ENCODE measurements at regions not wholly inside any gene's neighbourhood (a gene's known extent, or its start where the extent isn't known, plus 50 kb on each side); places are given as distances from the start of the nearest gene placed in this dataset.

- DNase-seq, result peak; percentile 54
Observed at GRCh38 chr9:22508354-22508753, 61.7 kb downstream of the DMRTA1 start.

GRCh38 chr9:22508790-22509189 lies 62.2 kb downstream of the DMRTA1 start:
- no peak for DNase-seq

GRCh38 chr9:22512495-22512894 lies 65.9 kb downstream of the DMRTA1 start:
- no peak for DNase-seq

GRCh38 chr9:22514871-22515270 lies 68.2 kb downstream of the DMRTA1 start:
- no peak for DNase-seq

- DNase-seq, result no peak
Observed at GRCh38 chr9:22522206-22522740, 75.6 kb downstream of the DMRTA1 start.

GRCh38 chr9:22528485-22528884 lies 81.9 kb downstream of the DMRTA1 start:
- DNase-seq, result no peak

GRCh38 chr9:22529426-22530199 lies 83.0 kb downstream of the DMRTA1 start:
- no peak for DNase-seq

GRCh38 chr9:22535780-22536179 lies 89.2 kb downstream of the DMRTA1 start:
- DNase-seq, result no peak

- DNase-seq, result no peak
Observed at GRCh38 chr9:22537721-22538120, 91.1 kb downstream of the DMRTA1 start.

- DNase-seq, result no peak
Observed at GRCh38 chr9:22548625-22549024, 102.0 kb downstream of the DMRTA1 start.

- DNase-seq, result no peak
Observed at GRCh38 chr9:22574740-22575139, 128.1 kb downstream of the DMRTA1 start.

GRCh38 chr9:22580788-22581187 lies 134.2 kb downstream of the DMRTA1 start:
- DNase-seq, result no peak

GRCh38 chr9:22582221-22582620 lies 135.6 kb downstream of the DMRTA1 start:
- no peak for DNase-seq

- DNase-seq, result no peak
Observed at GRCh38 chr9:22588918-22589317, 142.3 kb downstream of the DMRTA1 start.

- DNase-seq, result no peak
Observed at GRCh38 chr9:22590336-22591033, 143.9 kb downstream of the DMRTA1 start.

- no peak for DNase-seq
Observed at GRCh38 chr9:22595805-22596204, 149.2 kb downstream of the DMRTA1 start.

GRCh38 chr9:22617156-22617555 lies 170.5 kb downstream of the DMRTA1 start:
- peak; percentile 5 for DNase-seq

GRCh38 chr9:22622815-22623214 lies 176.2 kb downstream of the DMRTA1 start:
- DNase-seq, result no peak

GRCh38 chr9:22623236-22623635 lies 176.6 kb downstream of the DMRTA1 start:
- no peak for DNase-seq

- DNase-seq, result no peak
Observed at GRCh38 chr9:22625540-22625939, 178.9 kb downstream of the DMRTA1 start.

- no peak for DNase-seq
Observed at GRCh38 chr9:22643541-22643940, 196.9 kb downstream of the DMRTA1 start.

- DNase-seq, result no peak
Observed at GRCh38 chr9:22645893-22646292, 199.3 kb downstream of the DMRTA1 start.

GRCh38 chr9:22649384-22649783 lies 202.8 kb downstream of the DMRTA1 start:
- no peak for DNase-seq

GRCh38 chr9:22650145-22650544 lies 203.5 kb downstream of the DMRTA1 start:
- no peak for DNase-seq
